WTC11 (cell line): ENCODE measurements at regions not wholly inside any gene's neighbourhood (a gene's known extent, or its start where the extent isn't known, plus 50 kb on each side); places are given as distances from the start of the nearest gene placed in this dataset.

Experiments
- ATAC-seq: fragments of 200-7000 bp; cut with Tn5 transposase; 2 replicates; pipeline ENCODE4 v1.10.0; 2021; ENCODE audit warnings: mild to moderate bottlenecking, moderate library complexity
- CTCF ChIA-PET: fragments of 300-600 bp; sonication (Branson Sonifier 250); formaldehyde crosslinking; loops from one replicate; lab custom pipeline; 2021; ENCODE audit warnings: antibody characterized with exemption; lab: Charles Lee
- POLR2A ChIA-PET: fragments of 350-600 bp; sonication (Branson Sonifier 250); formaldehyde crosslinking; loops from one replicate; lab custom pipeline; 2021; ENCODE audit warnings: antibody characterized with exemption; lab: Charles Lee
- DNase-seq: peaks from one replicate; pipeline ENCODE4 v3.0.0; 2021; ENCODE audit warnings: low spot score
- H3K27ac Mint-ChIP-seq: 2 replicates; pipeline ENCODE4 v1.8.0; 2021; ENCODE audit warnings: mixed read lengths
- H3K27me3 Mint-ChIP-seq: 2 replicates; pipeline ENCODE4 v1.8.0; 2021; ENCODE audit warnings: low read depth, mild to moderate bottlenecking, moderate library complexity, mixed read lengths
- H3K36me3 Mint-ChIP-seq: 2 replicates; pipeline ENCODE4 v1.8.0; 2021; ENCODE audit warnings: mixed read lengths
- H3K4me1 Mint-ChIP-seq: 2 replicates; pipeline ENCODE4 v1.8.0; 2022; ENCODE audit warnings: mixed read lengths
- H3K4me3 Mint-ChIP-seq: 2 replicates; pipeline ENCODE4 v1.8.0; 2021; ENCODE audit warnings: mild to moderate bottlenecking, moderate library complexity, mixed read lengths
- H3K9me3 Mint-ChIP-seq: 2 replicates; pipeline ENCODE4 v1.8.0; 2021; ENCODE audit warnings: mixed read lengths
- CREB1 ChIP-seq: sonication (generic); formaldehyde crosslinking; IDR thresholded peaks from 2 replicates; pipeline ENCODE4 v1.8.0; 2023; ENCODE audit warnings: mild to moderate bottlenecking, missing genetic modification reagents
- ERG ChIP-seq: fragments of 250-450 bp; sonication (Bioruptor Pico); IDR thresholded peaks from 2 replicates; pipeline ENCODE4 v1.8.0; 2021; ENCODE audit warnings: mild to moderate bottlenecking
- GABPB1 ChIP-seq: sonication (generic); formaldehyde crosslinking; IDR thresholded peaks from 2 replicates; pipeline ENCODE4 v1.8.1; 2023; ENCODE audit warnings: mild to moderate bottlenecking, missing genetic modification reagents
- GRHL2 ChIP-seq: fragments of 250-450 bp; sonication (Bioruptor Pico); IDR thresholded peaks from 2 replicates; pipeline ENCODE4 v1.8.0; 2022; ENCODE audit warnings: mild to moderate bottlenecking, moderate library complexity; ENCODE audit not compliant: insufficient replicate concordance, severe bottlenecking
- GTF2I ChIP-seq: fragments of 250-450 bp; sonication (Bioruptor Pico); conservative IDR thresholded peaks from 2 replicates; pipeline ENCODE4 v1.4.0; 2021; ENCODE audit warnings: mild to moderate bottlenecking
- NR2C2 ChIP-seq: sonication (generic); formaldehyde crosslinking; IDR thresholded peaks from 2 replicates; pipeline ENCODE4 v1.8.0; 2022; ENCODE audit warnings: mild to moderate bottlenecking, missing genetic modification reagents
- RELA ChIP-seq: sonication (generic); formaldehyde crosslinking; IDR thresholded peaks from 2 replicates; pipeline ENCODE4 v1.8.1; 2022; ENCODE audit warnings: missing genetic modification reagents, mild to moderate bottlenecking, borderline replicate concordance
- SP1 ChIP-seq: sonication (generic); formaldehyde crosslinking; conservative IDR thresholded peaks from 2 replicates; pipeline ENCODE4 v1.8.1; 2022; ENCODE audit warnings: missing genetic modification reagents
- TEAD4 ChIP-seq: sonication (generic); formaldehyde crosslinking; IDR thresholded peaks from 2 replicates; pipeline ENCODE4 v1.8.0; 2022; ENCODE audit warnings: mild to moderate bottlenecking, missing genetic modification reagents
- TP53 ChIP-seq: sonication (generic); formaldehyde crosslinking; IDR thresholded peaks from 2 replicates; pipeline ENCODE4 v1.8.1; 2023; ENCODE audit warnings: mild to moderate bottlenecking, missing genetic modification reagents
- ZNF396 ChIP-seq: fragments of 250-450 bp; sonication (Bioruptor Pico); IDR thresholded peaks from 2 replicates; pipeline ENCODE4 v1.8.0; 2021; ENCODE audit warnings: mild to moderate bottlenecking, moderate library complexity, borderline replicate concordance
- ZNF423 ChIP-seq: fragments of 250-450 bp; sonication (Bioruptor Pico); IDR thresholded peaks from 2 replicates; pipeline ENCODE4 v2.1.2; 2022; ENCODE audit warnings: mild to moderate bottlenecking, moderate library complexity
- ZNF425 ChIP-seq: fragments of 250-450 bp; sonication (Bioruptor Pico); conservative IDR thresholded peaks from 2 replicates; pipeline ENCODE4 v1.9.0; 2021; ENCODE audit warnings: mild to moderate bottlenecking
- ZSCAN18 ChIP-seq: fragments of 250-450 bp; sonication (Bioruptor Pico); IDR thresholded peaks from 2 replicates; pipeline ENCODE4 v2.1.2; 2022; ENCODE audit warnings: mild to moderate bottlenecking, moderate library complexity
- TF ChIP-seq, protein P1 (sequence below): fragments of 250-450 bp; sonication (Bioruptor Pico); IDR thresholded peaks from 2 replicates; pipeline ENCODE4 v1.9.0; 2021; ENCODE audit warnings: mild to moderate bottlenecking
- TF ChIP-seq, protein P2 (sequence below): fragments of 250-450 bp; sonication (Bioruptor Pico); IDR thresholded peaks from 2 replicates; pipeline ENCODE4 v1.9.0; 2021; ENCODE audit warnings: mild to moderate bottlenecking
- TF ChIP-seq, protein P3 (sequence below): sonication (generic); formaldehyde crosslinking; IDR thresholded peaks from 2 replicates; pipeline ENCODE4 v1.8.1; 2023; ENCODE audit warnings: mild to moderate bottlenecking, missing genetic modification reagents
- TF ChIP-seq, protein P4 (sequence below): sonication (generic); formaldehyde crosslinking; IDR thresholded peaks from 2 replicates; pipeline ENCODE4 v1.8.0; 2023; ENCODE audit warnings: missing genetic modification reagents, mild to moderate bottlenecking, borderline replicate concordance
- TF ChIP-seq, protein P5 (sequence below): sonication (generic); formaldehyde crosslinking; IDR thresholded peaks from 2 replicates; pipeline ENCODE4 v1.8.0; 2022; ENCODE audit warnings: mild to moderate bottlenecking, missing genetic modification reagents
- TF ChIP-seq, protein P6 (sequence below): sonication (generic); formaldehyde crosslinking; IDR thresholded peaks from 2 replicates; pipeline ENCODE4 v1.8.1; 2023; ENCODE audit warnings: mild to moderate bottlenecking, moderate library complexity, missing genetic modification reagents

DNA sequence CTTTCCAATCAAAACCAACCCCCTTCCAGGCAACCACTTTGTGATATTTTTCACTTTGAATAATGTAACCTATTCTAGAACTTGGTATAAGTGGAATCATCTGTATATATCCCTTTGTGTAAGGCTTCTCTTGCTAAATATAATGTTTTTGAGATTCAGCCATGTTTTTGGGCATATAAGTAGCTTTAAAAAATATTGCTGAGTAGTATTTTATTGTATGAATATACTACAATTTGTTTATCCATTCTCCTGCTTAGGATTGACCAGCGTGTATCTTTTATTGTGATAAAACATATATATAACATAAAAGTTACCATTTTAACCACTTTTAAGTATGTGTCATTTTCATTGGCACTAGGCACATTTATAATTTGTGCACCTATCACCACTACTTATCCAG lies 79.8 kb upstream of the GPR139 start (continued):
- TF ChIP-seq, protein P1, sequence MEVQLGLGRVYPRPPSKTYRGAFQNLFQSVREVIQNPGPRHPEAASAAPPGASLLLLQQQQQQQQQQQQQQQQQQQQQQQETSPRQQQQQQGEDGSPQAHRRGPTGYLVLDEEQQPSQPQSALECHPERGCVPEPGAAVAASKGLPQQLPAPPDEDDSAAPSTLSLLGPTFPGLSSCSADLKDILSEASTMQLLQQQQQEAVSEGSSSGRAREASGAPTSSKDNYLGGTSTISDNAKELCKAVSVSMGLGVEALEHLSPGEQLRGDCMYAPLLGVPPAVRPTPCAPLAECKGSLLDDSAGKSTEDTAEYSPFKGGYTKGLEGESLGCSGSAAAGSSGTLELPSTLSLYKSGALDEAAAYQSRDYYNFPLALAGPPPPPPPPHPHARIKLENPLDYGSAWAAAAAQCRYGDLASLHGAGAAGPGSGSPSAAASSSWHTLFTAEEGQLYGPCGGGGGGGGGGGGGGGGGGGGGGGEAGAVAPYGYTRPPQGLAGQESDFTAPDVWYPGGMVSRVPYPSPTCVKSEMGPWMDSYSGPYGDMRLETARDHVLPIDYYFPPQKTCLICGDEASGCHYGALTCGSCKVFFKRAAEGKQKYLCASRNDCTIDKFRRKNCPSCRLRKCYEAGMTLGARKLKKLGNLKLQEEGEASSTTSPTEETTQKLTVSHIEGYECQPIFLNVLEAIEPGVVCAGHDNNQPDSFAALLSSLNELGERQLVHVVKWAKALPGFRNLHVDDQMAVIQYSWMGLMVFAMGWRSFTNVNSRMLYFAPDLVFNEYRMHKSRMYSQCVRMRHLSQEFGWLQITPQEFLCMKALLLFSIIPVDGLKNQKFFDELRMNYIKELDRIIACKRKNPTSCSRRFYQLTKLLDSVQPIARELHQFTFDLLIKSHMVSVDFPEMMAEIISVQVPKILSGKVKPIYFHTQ (CRISPR knock-in tag) = no peak
- TF ChIP-seq, protein P2, sequence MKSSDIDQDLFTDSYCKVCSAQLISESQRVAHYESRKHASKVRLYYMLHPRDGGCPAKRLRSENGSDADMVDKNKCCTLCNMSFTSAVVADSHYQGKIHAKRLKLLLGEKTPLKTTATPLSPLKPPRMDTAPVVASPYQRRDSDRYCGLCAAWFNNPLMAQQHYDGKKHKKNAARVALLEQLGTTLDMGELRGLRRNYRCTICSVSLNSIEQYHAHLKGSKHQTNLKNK = no peak
- TF ChIP-seq CREB1 (CRISPR knock-in tag) = no peak

DNA sequence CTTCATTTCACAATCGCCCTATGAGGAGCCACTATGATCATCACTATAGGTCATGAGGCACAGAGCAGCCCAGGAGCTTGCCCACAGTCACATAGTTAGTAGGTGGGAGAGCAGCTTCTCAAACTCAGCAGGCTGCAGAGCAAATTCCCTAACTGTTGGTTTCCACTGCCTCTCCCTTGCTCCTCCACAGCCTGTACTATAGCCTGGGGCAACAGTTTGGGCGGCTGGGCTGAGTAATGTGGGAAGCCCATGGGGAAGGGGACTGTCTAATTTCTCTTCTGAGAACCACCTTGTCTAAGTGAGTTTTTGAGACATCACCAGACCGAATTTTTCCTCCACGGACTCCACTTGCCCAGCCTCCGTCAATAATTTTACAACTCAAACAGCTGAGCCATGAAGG lies 73.4 kb upstream of the GPR139 start:
- Mint-ChIP-seq H3K36me3 (no peaks in the 10 kb centered on the region), H3K27me3 (no peaks in the 10 kb centered on the region; the same call in 1 of the 2 replicates), H3K9me3 (no peaks in the 10 kb centered on the region), H3K4me3 (no peak overlapping the region), H3K4me1 (no peaks in the 10 kb centered on the region), H3K27ac (no peak overlapping the region)
- POLR2A ChIA-PET = no interaction called here
- ATAC-seq (no peak), DNase-seq (no peak)
- CTCF ChIA-PET = no interaction called here
- TF ChIP-seq TP53 (CRISPR knock-in tag) (no peak), ZNF423 (no peak), GABPB1 (CRISPR knock-in tag) (no peak), GTF2I (CRISPR knock-in tag) (no peak), SP1 (CRISPR knock-in tag) (no peak), ZNF396 (CRISPR knock-in tag) (no peak), ERG (CRISPR knock-in tag) (no peak), GRHL2 (CRISPR knock-in tag) (no peak), NR2C2 (CRISPR knock-in tag) (no peak), RELA (CRISPR knock-in tag) (no peak), ZSCAN18 (CRISPR knock-in tag) (no peak), ZNF425 (CRISPR knock-in tag) (no peak), TEAD4 (CRISPR knock-in tag) (no peak)
- TF ChIP-seq, protein P3, sequence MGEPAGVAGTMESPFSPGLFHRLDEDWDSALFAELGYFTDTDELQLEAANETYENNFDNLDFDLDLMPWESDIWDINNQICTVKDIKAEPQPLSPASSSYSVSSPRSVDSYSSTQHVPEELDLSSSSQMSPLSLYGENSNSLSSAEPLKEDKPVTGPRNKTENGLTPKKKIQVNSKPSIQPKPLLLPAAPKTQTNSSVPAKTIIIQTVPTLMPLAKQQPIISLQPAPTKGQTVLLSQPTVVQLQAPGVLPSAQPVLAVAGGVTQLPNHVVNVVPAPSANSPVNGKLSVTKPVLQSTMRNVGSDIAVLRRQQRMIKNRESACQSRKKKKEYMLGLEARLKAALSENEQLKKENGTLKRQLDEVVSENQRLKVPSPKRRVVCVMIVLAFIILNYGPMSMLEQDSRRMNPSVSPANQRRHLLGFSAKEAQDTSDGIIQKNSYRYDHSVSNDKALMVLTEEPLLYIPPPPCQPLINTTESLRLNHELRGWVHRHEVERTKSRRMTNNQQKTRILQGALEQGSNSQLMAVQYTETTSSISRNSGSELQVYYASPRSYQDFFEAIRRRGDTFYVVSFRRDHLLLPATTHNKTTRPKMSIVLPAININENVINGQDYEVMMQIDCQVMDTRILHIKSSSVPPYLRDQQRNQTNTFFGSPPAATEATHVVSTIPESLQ (CRISPR knock-in tag) = no peak
- TF ChIP-seq, protein P4, sequence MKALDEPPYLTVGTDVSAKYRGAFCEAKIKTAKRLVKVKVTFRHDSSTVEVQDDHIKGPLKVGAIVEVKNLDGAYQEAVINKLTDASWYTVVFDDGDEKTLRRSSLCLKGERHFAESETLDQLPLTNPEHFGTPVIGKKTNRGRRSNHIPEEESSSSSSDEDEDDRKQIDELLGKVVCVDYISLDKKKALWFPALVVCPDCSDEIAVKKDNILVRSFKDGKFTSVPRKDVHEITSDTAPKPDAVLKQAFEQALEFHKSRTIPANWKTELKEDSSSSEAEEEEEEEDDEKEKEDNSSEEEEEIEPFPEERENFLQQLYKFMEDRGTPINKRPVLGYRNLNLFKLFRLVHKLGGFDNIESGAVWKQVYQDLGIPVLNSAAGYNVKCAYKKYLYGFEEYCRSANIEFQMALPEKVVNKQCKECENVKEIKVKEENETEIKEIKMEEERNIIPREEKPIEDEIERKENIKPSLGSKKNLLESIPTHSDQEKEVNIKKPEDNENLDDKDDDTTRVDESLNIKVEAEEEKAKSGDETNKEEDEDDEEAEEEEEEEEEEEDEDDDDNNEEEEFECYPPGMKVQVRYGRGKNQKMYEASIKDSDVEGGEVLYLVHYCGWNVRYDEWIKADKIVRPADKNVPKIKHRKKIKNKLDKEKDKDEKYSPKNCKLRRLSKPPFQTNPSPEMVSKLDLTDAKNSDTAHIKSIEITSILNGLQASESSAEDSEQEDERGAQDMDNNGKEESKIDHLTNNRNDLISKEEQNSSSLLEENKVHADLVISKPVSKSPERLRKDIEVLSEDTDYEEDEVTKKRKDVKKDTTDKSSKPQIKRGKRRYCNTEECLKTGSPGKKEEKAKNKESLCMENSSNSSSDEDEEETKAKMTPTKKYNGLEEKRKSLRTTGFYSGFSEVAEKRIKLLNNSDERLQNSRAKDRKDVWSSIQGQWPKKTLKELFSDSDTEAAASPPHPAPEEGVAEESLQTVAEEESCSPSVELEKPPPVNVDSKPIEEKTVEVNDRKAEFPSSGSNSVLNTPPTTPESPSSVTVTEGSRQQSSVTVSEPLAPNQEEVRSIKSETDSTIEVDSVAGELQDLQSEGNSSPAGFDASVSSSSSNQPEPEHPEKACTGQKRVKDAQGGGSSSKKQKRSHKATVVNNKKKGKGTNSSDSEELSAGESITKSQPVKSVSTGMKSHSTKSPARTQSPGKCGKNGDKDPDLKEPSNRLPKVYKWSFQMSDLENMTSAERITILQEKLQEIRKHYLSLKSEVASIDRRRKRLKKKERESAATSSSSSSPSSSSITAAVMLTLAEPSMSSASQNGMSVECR = no peak
- TF ChIP-seq, protein P5, sequence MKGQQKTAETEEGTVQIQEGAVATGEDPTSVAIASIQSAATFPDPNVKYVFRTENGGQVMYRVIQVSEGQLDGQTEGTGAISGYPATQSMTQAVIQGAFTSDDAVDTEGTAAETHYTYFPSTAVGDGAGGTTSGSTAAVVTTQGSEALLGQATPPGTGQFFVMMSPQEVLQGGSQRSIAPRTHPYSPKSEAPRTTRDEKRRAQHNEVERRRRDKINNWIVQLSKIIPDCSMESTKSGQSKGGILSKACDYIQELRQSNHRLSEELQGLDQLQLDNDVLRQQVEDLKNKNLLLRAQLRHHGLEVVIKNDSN (CRISPR knock-in tag) = no peak
- TF ChIP-seq, protein P6, sequence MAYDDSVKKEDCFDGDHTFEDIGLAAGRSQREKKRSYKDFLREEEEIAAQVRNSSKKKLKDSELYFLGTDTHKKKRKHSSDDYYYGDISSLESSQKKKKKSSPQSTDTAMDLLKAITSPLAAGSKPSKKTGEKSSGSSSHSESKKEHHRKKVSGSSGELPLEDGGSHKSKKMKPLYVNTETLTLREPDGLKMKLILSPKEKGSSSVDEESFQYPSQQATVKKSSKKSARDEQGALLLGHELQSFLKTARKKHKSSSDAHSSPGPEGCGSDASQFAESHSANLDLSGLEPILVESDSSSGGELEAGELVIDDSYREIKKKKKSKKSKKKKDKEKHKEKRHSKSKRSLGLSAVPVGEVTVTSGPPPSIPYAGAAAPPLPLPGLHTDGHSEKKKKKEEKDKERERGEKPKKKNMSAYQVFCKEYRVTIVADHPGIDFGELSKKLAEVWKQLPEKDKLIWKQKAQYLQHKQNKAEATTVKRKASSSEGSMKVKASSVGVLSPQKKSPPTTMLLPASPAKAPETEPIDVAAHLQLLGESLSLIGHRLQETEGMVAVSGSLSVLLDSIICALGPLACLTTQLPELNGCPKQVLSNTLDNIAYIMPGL (CRISPR knock-in tag) = no peak
